B cell (primary cell): ENCODE measurements at regions not wholly inside any gene's neighbourhood (a gene's known extent, or its start where the extent isn't known, plus 50 kb on each side); places are given as distances from the start of the nearest gene placed in this dataset.

Experiments used
- ATAC-seq: fragments of 200-7000 bp; cut with Tn5 transposase; one replicate; pipeline ENCODE4 v1.10.0; 2021; ENCODE audit warnings: low read depth, mild to moderate bottlenecking, moderate number of reproducible peaks, moderate library complexity
- CTCF ChIA-PET: fragments of 350-600 bp; sonication (Branson Sonifier 250); formaldehyde crosslinking; loops from one replicate; lab custom pipeline; 2021; ENCODE audit warnings: antibody characterized with exemption, inconsistent platforms; lab: Charles Lee
- POLR2A ChIA-PET: fragments of 350-600 bp; sonication (Branson Sonifier 250); formaldehyde crosslinking; loops from one replicate; lab custom pipeline; 2021; ENCODE audit warnings: antibody characterized with exemption; lab: Charles Lee
- DNase-seq: peaks from one replicate; pipeline ENCODE4 v3.0.0; 2013
- H2AFZ ChIP-seq: 2 replicates; pipeline ENCODE4 v1.6.1; 2012; ENCODE audit warnings: mild to moderate bottlenecking, low read depth, low read length; ENCODE audit not compliant: insufficient read depth, poor library complexity, severe bottlenecking
- H3K27ac ChIP-seq, 2 donors: 1 replicate in 1 of 2; 2 replicates in 1 of 2; pipeline ENCODE4 v1.5.1; 2012 to 2013; ENCODE audit warnings: low read length in 2 of 2, mild to moderate bottlenecking in 2 of 2, moderate library complexity in 1 of 2
- H3K27me3 ChIP-seq, 4 experiments: fragments of 200-600 bp in 1 of 4; sonication (generic) in 1 of 4; replicated peaks in 1 of 4; 1 replicate in 2 of 4; 2 replicates in 2 of 4; pipeline versions ENCODE4 v1.6.1 to v1.7.0; 2013 to 2016; ENCODE audit warnings: low read length in 3 of 4, mild to moderate bottlenecking in 2 of 4, mixed read lengths in 1 of 4, moderate library complexity in 1 of 4; ENCODE audit not compliant: insufficient read depth in 4 of 4, control insufficient read depth in 3 of 4; ENCODE audit errors: control extremely low read depth in 1 of 4
- H3K36me3 ChIP-seq, 2 experiments: replicated peaks in 1 of 2; 1 replicate in 1 of 2; 2 replicates in 1 of 2; pipeline versions ENCODE4 v1.6.1 to v1.7.1; 2013; ENCODE audit warnings: low read length in 1 of 2; ENCODE audit not compliant: insufficient read depth in 2 of 2, control insufficient read depth in 1 of 2; ENCODE audit errors: control extremely low read depth in 1 of 2, extremely low read depth in 1 of 2
- H3K4me1 ChIP-seq, 2 donors: fragments of 200-600 bp in 1 of 2; sonication (generic) in 1 of 2; 1 replicate in 1 of 2; 2 replicates in 1 of 2; pipeline versions ENCODE4 v1.5.1 to v1.6.1; 2013 to 2017; ENCODE audit warnings: low read length in 2 of 2; ENCODE audit not compliant: control insufficient read depth in 2 of 2, insufficient read depth in 2 of 2
- H3K4me2 ChIP-seq: replicated peaks from 2 replicates; pipeline ENCODE3; 2012; ENCODE audit warnings: mild to moderate bottlenecking, low read depth, low read length; ENCODE audit not compliant: poor library complexity, severe bottlenecking
- H3K4me3 ChIP-seq, 5 experiments: fragments of 200-600 bp in 1 of 5; sonication (generic) in 1 of 5; 1 replicate in 3 of 5; 2 replicates in 2 of 5; pipeline versions ENCODE4 v1.5.1 to v1.7.0; 2011 to 2016; ENCODE audit warnings: low read length in 4 of 5, mild to moderate bottlenecking in 4 of 5, low read depth in 2 of 5, control low read depth in 1 of 5, moderate library complexity in 1 of 5; ENCODE audit not compliant: insufficient read depth in 1 of 5; ENCODE audit errors: control extremely low read depth in 1 of 5, extremely low read depth in 1 of 5
- H3K79me2 ChIP-seq: fragments of 200-600 bp; sonication (generic); one replicate; pipeline ENCODE4 v1.6.0; 2016; ENCODE audit warnings: low read length; ENCODE audit not compliant: control insufficient read depth, insufficient read depth
- H3K9ac ChIP-seq: fragments of 200-600 bp; sonication (generic); 2 replicates; pipeline ENCODE4 v1.6.1; 2017; ENCODE audit warnings: mild to moderate bottlenecking, low read length, moderate library complexity
- H3K9me3 ChIP-seq, 3 donors: one replicate each; pipeline versions ENCODE4 v1.6.1 to v1.7.1; 2013; ENCODE audit warnings: low read length in 2 of 3; ENCODE audit not compliant: control insufficient read depth in 2 of 3, insufficient read depth in 1 of 3; ENCODE audit errors: control extremely low read depth in 1 of 3
- H4K20me1 ChIP-seq: 2 replicates; pipeline ENCODE4 v1.6.0; 2012; ENCODE audit warnings: mild to moderate bottlenecking, low read length; ENCODE audit not compliant: insufficient read depth, control insufficient read depth, poor library complexity, severe bottlenecking
- H3K27ac Mint-ChIP-seq: one replicate; pipeline ENCODE4 v1.8.0; 2021; ENCODE audit warnings: mixed read lengths
- H3K27me3 Mint-ChIP-seq: one replicate; pipeline ENCODE4 v1.8.0; 2021; ENCODE audit warnings: mixed read lengths
- H3K4me1 Mint-ChIP-seq: one replicate; pipeline ENCODE4 v1.8.0; 2021; ENCODE audit warnings: mixed read lengths
- H3K4me3 Mint-ChIP-seq: one replicate; pipeline ENCODE4 v1.8.0; 2021; ENCODE audit warnings: mixed read lengths
- H3K9me3 Mint-ChIP-seq: one replicate; pipeline ENCODE4 v1.8.0; 2022; ENCODE audit warnings: mixed read lengths; ENCODE audit not compliant: insufficient read depth
- CTCF ChIP-seq: fragments of 200-600 bp; IDR thresholded peaks from one replicate; pipeline ENCODE4 v1.8.0; 2022; ENCODE audit warnings: antibody characterized with exemption, mild to moderate bottlenecking
- EZH2 ChIP-seq: IDR thresholded peaks from 2 replicates; pipeline ENCODE4 v1.6.1; 2012; ENCODE audit warnings: borderline replicate concordance, low read depth, mild to moderate bottlenecking, moderate library complexity, low read length; ENCODE audit not compliant: insufficient read depth, poor library complexity, severe bottlenecking
- WGBS: methylation state at CpG from one replicate; pipeline ENCODE4 v1.1.5; 2013; ENCODE audit warnings: missing lambda C conversion rate; ENCODE audit not compliant: insufficient coverage; 5-methylcytosine and 5-hydroxymethylcytosine counted together
- intact Hi-C: fragments of 100-400 bp; cut with micrococcal nuclease; formaldehyde crosslinking; loops from one replicate; pipeline ENCODE4 v1.10.0; 2022

GRCh38 chr10:52436664-52437063 lies 122.6 kb downstream of the DKK1 start:
- Histone ChIP-seq H3K36me3 (no peaks in the 10 kb centered on the region), H4K20me1 (no peaks in the 10 kb centered on the region), H3K4me2 (no peak overlapping the region), H3K27ac (no peak overlapping the region), H3K9me3 (no peaks in the 10 kb centered on the region), H2AFZ (no peak overlapping the region), H3K4me3 (no peak overlapping the region), H3K79me2 (no peaks in the 10 kb centered on the region), H3K27me3 (no peaks in the 10 kb centered on the region), H3K4me1 (peaks cover 5 to 8% of the 10 kb centered on the region in 2 donors), H3K9ac (no peak overlapping the region)
- no peak for ATAC-seq
- no peak overlapping the region for H3K4me3 Mint-ChIP-seq
- H3K9me3 Mint-ChIP-seq: no peaks in the 10 kb centered on the region
- peaks cover 7% of the 10 kb centered on the region for H3K4me1 Mint-ChIP-seq
- POLR2A ChIA-PET: no interaction called here
- H3K27me3 Mint-ChIP-seq: no peaks in the 10 kb centered on the region
- TF ChIP-seq EZH2: no peak
- TF ChIP-seq CTCF: no peak
- DNase-seq: no peak
- WGBS: 83% methylated on average over 2 of the region's 5 CpGs
- no peak overlapping the region for H3K27ac Mint-ChIP-seq
- CTCF ChIA-PET: no interaction called here
- intact Hi-C loops: no loop called here

GRCh38 chr10:52437205-52437646 lies 123.1 kb downstream of the DKK1 start:
- Mint-ChIP-seq H3K4me1 (peaks cover 7% of the 10 kb centered on the region), H3K9me3 (no peaks in the 10 kb centered on the region), H3K27me3 (no peaks in the 10 kb centered on the region), H3K4me3 (no peak overlapping the region), H3K27ac (no peak overlapping the region)
- H3K79me2 ChIP-seq: no peaks in the 10 kb centered on the region
- H2AFZ ChIP-seq: no peak overlapping the region
- H3K27me3 ChIP-seq: no peaks in the 10 kb centered on the region
- ChIA-PET CTCF (no interaction called here), POLR2A (no interaction called here)
- DNase-seq: no peak
- no CpG with 5 or more reads among the region's 1 CpG for WGBS
- no peaks in the 10 kb centered on the region for H3K36me3 ChIP-seq
- ATAC-seq: no peak
- H3K4me3 ChIP-seq: no peak overlapping the region
- H3K27ac ChIP-seq: no peak overlapping the region
- H3K4me2 ChIP-seq: peak overlapping the region; percentile 46
- no peaks in the 10 kb centered on the region for H3K9me3 ChIP-seq
- peaks cover 5 to 8% of the 10 kb centered on the region in 2 donors for H3K4me1 ChIP-seq
- H3K9ac ChIP-seq: peak overlapping the region; percentile 35
- no peaks in the 10 kb centered on the region for H4K20me1 ChIP-seq
- TF ChIP-seq EZH2 (no peak), CTCF (no peak)
- intact Hi-C loops: no loop called here
